ENCODE measurements at regions not wholly inside any gene's neighbourhood (a gene's known extent, or its start where the extent isn't known, plus 50 kb on each side); places are given as distances from the start of the nearest gene placed in this dataset.

GRCh38 chr14:97848317-97848980 is 1051.3 kb downstream of the VRK1 start:
- no peak overlapping the region for H3K4me3 ChIP-seq (ENCODE audit: low read length)
- H3K36me3 Mint-ChIP-seq: no peaks in the 10 kb centered on the region
- no peak overlapping the region for H3K27ac ChIP-seq (ENCODE audit: low read length)
- 87% methylated on average over 13 of the region's 13 CpGs for WGBS (ENCODE audit: insufficient coverage)
- DNase-seq (no peak), ATAC-seq (no peak)
- no peaks in the 10 kb centered on the region for H3K4me1 Mint-ChIP-seq
- no peaks in the 10 kb centered on the region for H3K4me1 ChIP-seq (ENCODE audit: control insufficient read depth, insufficient read depth, low read length)
- H3K27ac Mint-ChIP-seq: no peak overlapping the region
- H3K9me3 Mint-ChIP-seq: no peaks in the 10 kb centered on the region
- H3K27me3 ChIP-seq (ENCODE audit: control insufficient read depth, insufficient read depth, low read length): no peaks in the 10 kb centered on the region
- no peaks in the 10 kb centered on the region for H3K9me3 ChIP-seq (ENCODE audit: control insufficient read depth, insufficient read depth, low read length)
- intact Hi-C loops (cut with micrococcal nuclease): no loop called here
- H3K4me3 Mint-ChIP-seq: no peak overlapping the region
- no peaks in the 10 kb centered on the region for H3K27me3 Mint-ChIP-seq (ENCODE audit: low read depth in 2 of 2)
- TF ChIP-seq, protein P1, sequence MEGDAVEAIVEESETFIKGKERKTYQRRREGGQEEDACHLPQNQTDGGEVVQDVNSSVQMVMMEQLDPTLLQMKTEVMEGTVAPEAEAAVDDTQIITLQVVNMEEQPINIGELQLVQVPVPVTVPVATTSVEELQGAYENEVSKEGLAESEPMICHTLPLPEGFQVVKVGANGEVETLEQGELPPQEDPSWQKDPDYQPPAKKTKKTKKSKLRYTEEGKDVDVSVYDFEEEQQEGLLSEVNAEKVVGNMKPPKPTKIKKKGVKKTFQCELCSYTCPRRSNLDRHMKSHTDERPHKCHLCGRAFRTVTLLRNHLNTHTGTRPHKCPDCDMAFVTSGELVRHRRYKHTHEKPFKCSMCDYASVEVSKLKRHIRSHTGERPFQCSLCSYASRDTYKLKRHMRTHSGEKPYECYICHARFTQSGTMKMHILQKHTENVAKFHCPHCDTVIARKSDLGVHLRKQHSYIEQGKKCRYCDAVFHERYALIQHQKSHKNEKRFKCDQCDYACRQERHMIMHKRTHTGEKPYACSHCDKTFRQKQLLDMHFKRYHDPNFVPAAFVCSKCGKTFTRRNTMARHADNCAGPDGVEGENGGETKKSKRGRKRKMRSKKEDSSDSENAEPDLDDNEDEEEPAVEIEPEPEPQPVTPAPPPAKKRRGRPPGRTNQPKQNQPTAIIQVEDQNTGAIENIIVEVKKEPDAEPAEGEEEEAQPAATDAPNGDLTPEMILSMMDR (IDR thresholded peaks at IDR 0.05): no peak
- no peaks in the 10 kb centered on the region for H3K36me3 ChIP-seq (ENCODE audit: control insufficient read depth, insufficient read depth, low read length)

DNA sequence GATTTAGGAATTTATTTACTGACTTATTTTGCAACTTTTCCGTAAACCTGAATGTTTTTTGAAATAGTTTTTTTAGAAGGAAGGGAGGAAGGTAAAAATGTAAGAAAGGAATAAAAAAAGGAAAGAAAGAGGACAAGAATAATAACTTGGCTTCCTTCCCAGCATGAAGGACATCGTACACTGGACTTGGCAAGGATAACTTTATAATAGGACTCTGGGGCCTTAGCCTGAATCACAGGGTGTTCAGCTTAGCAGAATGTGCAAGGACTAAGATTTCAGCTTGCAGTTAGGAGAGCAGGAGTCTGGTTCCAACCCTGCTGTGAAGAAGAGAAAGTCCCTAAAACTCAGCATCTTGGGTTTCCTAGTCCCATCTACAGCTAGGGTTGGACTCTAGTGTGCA is 1053.3 kb downstream of the VRK1 start:
- Mint-ChIP-seq H3K9me3 (no peaks in the 10 kb centered on the region), H3K27me3 (ENCODE audit: low read depth in 2 of 2) (no peaks in the 10 kb centered on the region), H3K4me3 (no peak overlapping the region), H3K4me1 (no peaks in the 10 kb centered on the region), H3K36me3 (no peaks in the 10 kb centered on the region), H3K27ac (no peak overlapping the region)
- Histone ChIP-seq H3K36me3 (ENCODE audit: control insufficient read depth, insufficient read depth, low read length) (no peaks in the 10 kb centered on the region), H3K27me3 (ENCODE audit: control insufficient read depth, insufficient read depth, low read length) (no peaks in the 10 kb centered on the region), H3K4me1 (ENCODE audit: control insufficient read depth, insufficient read depth, low read length) (no peaks in the 10 kb centered on the region), H3K9me3 (ENCODE audit: control insufficient read depth, insufficient read depth, low read length) (no peaks in the 10 kb centered on the region), H3K4me3 (ENCODE audit: low read length) (no peak overlapping the region), H3K27ac (ENCODE audit: low read length) (no peak overlapping the region)
- 84% methylated on average over 2 of the region's 2 CpGs for WGBS (ENCODE audit: insufficient coverage)
- TF ChIP-seq, protein P1 (IDR thresholded peaks at IDR 0.05): no peak
- intact Hi-C loops (cut with micrococcal nuclease): no loop called here
- ATAC-seq: no peak
- no peak for DNase-seq

DNA sequence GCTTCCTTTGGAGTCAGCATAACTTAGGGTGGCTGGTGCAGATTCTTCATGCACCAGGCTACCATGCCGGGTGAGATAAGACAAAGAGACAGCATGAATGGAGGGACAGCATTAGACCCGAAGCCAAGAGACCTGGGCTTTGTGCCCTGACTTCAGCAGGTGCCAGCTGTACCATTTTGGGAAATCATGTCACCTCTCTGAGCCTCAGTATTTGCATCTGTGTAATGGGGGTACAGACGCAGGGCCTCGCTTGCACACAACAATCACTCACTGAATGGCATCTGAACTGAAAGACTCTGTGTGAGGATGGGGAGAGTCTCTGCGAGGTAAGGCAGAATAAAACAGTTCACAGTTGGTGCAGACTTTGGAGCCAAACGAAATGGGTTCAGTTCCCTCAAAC is 1053.7 kb downstream of the VRK1 start:
- intact Hi-C loops (cut with micrococcal nuclease): no loop called here
- no peaks in the 10 kb centered on the region for H3K9me3 Mint-ChIP-seq
- H3K36me3 ChIP-seq (ENCODE audit: control insufficient read depth, insufficient read depth, low read length): no peaks in the 10 kb centered on the region
- H3K4me3 ChIP-seq (ENCODE audit: low read length): no peak overlapping the region
- H3K36me3 Mint-ChIP-seq: no peaks in the 10 kb centered on the region
- 85% methylated on average over 6 of the region's 6 CpGs for WGBS (ENCODE audit: insufficient coverage)
- no peaks in the 10 kb centered on the region for H3K9me3 ChIP-seq (ENCODE audit: control insufficient read depth, insufficient read depth, low read length)
- no peaks in the 10 kb centered on the region for H3K27me3 ChIP-seq (ENCODE audit: control insufficient read depth, insufficient read depth, low read length)
- no peaks in the 10 kb centered on the region for H3K4me1 Mint-ChIP-seq
- H3K27ac Mint-ChIP-seq: no peak overlapping the region
- TF ChIP-seq, protein P1 (IDR thresholded peaks at IDR 0.05): no peak
- H3K27ac ChIP-seq (ENCODE audit: low read length): no peak overlapping the region
- DNase-seq (no peak), ATAC-seq (no peak)
- no peak overlapping the region for H3K4me3 Mint-ChIP-seq
- no peaks in the 10 kb centered on the region for H3K27me3 Mint-ChIP-seq (ENCODE audit: low read depth in 2 of 2)
- no peaks in the 10 kb centered on the region for H3K4me1 ChIP-seq (ENCODE audit: control insufficient read depth, insufficient read depth, low read length)

DNA sequence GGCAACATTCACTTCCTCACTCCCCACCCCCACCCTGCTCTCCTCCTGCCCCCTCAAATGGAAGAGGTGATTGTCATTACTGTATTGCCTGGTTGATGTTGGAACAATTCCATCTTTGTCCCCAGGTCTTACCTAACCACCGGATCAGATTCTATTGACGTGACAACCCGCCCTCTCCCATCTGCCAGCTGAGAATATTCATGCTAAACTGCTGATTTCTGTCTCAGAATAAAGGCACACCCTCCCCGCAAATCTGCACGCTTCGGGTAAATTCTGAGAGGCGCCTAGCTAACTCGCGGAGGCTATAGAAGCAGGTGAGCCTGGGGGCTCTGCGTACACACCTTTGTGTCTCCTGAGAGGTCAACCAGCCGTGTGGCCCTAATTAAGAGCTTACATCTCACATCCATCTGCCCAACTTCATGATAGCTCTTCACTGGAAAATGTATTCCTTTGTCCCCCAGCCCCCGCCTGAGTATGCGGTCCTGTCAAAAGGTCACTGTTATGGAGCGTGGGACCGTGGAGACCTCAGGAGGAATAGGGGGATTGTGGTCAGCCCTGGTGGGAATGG is 1054.3 kb downstream of the VRK1 start:
- H3K36me3 Mint-ChIP-seq: no peaks in the 10 kb centered on the region
- Histone ChIP-seq H3K9me3 (ENCODE audit: control insufficient read depth, insufficient read depth, low read length) (no peaks in the 10 kb centered on the region), H3K4me1 (ENCODE audit: control insufficient read depth, insufficient read depth, low read length) (no peaks in the 10 kb centered on the region), H3K36me3 (ENCODE audit: control insufficient read depth, insufficient read depth, low read length) (no peaks in the 10 kb centered on the region), H3K4me3 (ENCODE audit: low read length) (no peak overlapping the region), H3K27me3 (ENCODE audit: control insufficient read depth, insufficient read depth, low read length) (no peaks in the 10 kb centered on the region), H3K27ac (ENCODE audit: low read length) (no peak overlapping the region)
- H3K27me3 Mint-ChIP-seq (ENCODE audit: low read depth in 2 of 2): no peaks in the 10 kb centered on the region
- no peak overlapping the region for H3K4me3 Mint-ChIP-seq
- 89% methylated on average over 15 of the region's 15 CpGs for WGBS (ENCODE audit: insufficient coverage)
- DNase-seq (no peak), ATAC-seq (no peak)
- TF ChIP-seq, protein P1 (IDR thresholded peaks at IDR 0.05): no peak
- no peak overlapping the region for H3K27ac Mint-ChIP-seq
- H3K9me3 Mint-ChIP-seq: no peaks in the 10 kb centered on the region
- H3K4me1 Mint-ChIP-seq: no peaks in the 10 kb centered on the region
- intact Hi-C loops (cut with micrococcal nuclease): no loop called here
